ENCODE measurements at regions not wholly inside any gene's neighbourhood (a gene's known extent, or its start where the extent isn't known, plus 50 kb on each side); places are given as distances from the start of the nearest gene placed in this dataset.

DNA sequence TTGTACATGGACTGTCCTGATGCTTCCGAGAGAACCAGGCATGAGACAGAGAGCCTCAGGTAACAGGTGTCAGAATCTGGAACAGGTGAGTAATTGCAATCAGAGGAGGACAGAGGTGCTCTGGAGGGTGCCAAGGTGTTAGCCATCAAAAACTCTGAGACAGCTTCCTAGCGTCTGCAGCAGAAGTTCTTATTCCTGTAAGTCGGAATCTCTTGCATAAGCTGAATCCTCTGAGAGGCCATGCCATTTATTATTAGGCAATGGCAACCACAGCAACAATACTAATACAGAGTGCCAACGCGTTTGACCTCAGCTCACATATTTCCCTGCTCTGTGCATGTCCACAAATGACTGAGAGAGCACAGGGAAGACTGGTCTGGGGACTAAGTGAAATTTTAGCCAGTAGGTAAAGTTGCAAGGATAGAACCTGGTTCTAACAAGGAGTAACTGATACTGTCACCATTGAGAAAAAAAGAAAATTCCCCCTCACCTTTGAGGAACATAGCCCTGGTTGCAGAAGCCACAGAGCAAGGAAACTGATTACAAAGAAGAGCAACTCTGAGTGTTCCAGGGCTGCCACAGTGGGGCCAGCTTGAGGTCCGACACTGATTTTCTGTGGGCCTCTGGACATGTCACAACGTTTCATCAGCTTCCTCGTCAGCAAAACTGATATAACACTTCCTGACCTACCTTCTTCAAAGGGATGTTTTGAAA, 55.1 kb upstream of the ACSL3 start:
- TF ChIP-seq POLR2AphosphoS5 (IDR thresholded peaks at IDR 0.05), result no peak
- TF ChIP-seq, protein P1, sequence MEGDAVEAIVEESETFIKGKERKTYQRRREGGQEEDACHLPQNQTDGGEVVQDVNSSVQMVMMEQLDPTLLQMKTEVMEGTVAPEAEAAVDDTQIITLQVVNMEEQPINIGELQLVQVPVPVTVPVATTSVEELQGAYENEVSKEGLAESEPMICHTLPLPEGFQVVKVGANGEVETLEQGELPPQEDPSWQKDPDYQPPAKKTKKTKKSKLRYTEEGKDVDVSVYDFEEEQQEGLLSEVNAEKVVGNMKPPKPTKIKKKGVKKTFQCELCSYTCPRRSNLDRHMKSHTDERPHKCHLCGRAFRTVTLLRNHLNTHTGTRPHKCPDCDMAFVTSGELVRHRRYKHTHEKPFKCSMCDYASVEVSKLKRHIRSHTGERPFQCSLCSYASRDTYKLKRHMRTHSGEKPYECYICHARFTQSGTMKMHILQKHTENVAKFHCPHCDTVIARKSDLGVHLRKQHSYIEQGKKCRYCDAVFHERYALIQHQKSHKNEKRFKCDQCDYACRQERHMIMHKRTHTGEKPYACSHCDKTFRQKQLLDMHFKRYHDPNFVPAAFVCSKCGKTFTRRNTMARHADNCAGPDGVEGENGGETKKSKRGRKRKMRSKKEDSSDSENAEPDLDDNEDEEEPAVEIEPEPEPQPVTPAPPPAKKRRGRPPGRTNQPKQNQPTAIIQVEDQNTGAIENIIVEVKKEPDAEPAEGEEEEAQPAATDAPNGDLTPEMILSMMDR (IDR thresholded peaks at IDR 0.05), result no peak
